ENCODE measurements at regions not wholly inside any gene's neighbourhood (a gene's known extent, or its start where the extent isn't known, plus 50 kb on each side); places are given as distances from the start of the nearest gene placed in this dataset.

- Histone ChIP-seq H3K9me3 (ENCODE audit: control insufficient read depth, insufficient read depth, low read depth, low read length) (no peaks in the 10 kb centered on the region), H3K27ac (ENCODE audit: low read length) (no peak overlapping the region), H3K27me3 (ENCODE audit: control insufficient read depth, insufficient read depth, low read length) (no peaks in the 10 kb centered on the region), H3K4me3 (ENCODE audit: low read depth in 2 of 2, low read length in 2 of 2) (no peak overlapping the region), H3K36me3 (ENCODE audit: control insufficient read depth, insufficient read depth, low read length) (no peaks in the 10 kb centered on the region), H3K4me1 (ENCODE audit: control insufficient read depth, insufficient read depth, low read length) (no peaks in the 10 kb centered on the region)
- BruUV-seq (replicated peaks), result no TSS peak
- intact Hi-C loops (cut with micrococcal nuclease; ENCODE audit: unreplicated experiment) (no loop called here), in situ Hi-C loops (cut with HindIII; ENCODE audit: low pct_unique_long_range_greater_than_20kb, low sequenced_read_pairs) (no loop called here)
- TF ChIP-seq SIN3A (IDR thresholded peaks at IDR 0.05; ENCODE audit: borderline replicate concordance, insufficient read depth, low read depth, low read length), result no peak
- no peak for TF ChIP-seq TCF7L2 (IDR thresholded peaks at IDR 0.05; ENCODE audit: low read depth, low read length)
- TF ChIP-seq, protein P1, sequence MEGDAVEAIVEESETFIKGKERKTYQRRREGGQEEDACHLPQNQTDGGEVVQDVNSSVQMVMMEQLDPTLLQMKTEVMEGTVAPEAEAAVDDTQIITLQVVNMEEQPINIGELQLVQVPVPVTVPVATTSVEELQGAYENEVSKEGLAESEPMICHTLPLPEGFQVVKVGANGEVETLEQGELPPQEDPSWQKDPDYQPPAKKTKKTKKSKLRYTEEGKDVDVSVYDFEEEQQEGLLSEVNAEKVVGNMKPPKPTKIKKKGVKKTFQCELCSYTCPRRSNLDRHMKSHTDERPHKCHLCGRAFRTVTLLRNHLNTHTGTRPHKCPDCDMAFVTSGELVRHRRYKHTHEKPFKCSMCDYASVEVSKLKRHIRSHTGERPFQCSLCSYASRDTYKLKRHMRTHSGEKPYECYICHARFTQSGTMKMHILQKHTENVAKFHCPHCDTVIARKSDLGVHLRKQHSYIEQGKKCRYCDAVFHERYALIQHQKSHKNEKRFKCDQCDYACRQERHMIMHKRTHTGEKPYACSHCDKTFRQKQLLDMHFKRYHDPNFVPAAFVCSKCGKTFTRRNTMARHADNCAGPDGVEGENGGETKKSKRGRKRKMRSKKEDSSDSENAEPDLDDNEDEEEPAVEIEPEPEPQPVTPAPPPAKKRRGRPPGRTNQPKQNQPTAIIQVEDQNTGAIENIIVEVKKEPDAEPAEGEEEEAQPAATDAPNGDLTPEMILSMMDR (IDR thresholded peaks at IDR 0.05), result no peak
- TF ChIP-seq REST (IDR thresholded peaks at IDR 0.05; ENCODE audit: insufficient read depth in 1 of 2, low read depth in 2 of 2, low read length in 1 of 2), result no peak
- TF ChIP-seq POLR2AphosphoS5 (IDR thresholded peaks at IDR 0.05; ENCODE audit: low read depth, low read length), result no peak
- CTCF ChIA-PET, result no interaction called here
- ATAC-seq (no peak), DNase-seq (ENCODE audit: low read depth, low spot score) (no peak)
- POLR2A ChIA-PET, result no interaction called here
Measured at GRCh38 chr1:208855403-208855802, 611.2 kb upstream of the PLXNA2 start.

DNA sequence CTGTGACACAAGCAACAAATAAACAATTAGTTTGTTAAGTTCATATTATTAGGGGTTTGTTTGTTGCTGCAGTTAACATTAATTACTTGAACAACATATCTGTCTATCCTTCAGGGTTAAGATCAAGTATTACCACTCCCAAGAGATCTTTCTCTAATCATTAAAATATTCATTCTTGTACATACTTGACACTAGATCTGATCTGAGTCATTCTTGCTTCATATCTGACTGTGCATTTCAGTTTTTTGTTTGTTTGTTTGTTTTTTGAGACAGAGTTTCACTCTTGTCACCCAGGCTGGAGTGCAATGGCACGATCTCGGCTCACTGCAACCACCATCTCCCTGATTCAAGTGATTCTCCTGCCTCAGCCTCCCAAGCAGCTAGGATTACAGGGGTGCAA, 613.3 kb upstream of the PLXNA2 start:
- Histone ChIP-seq H3K36me3 (ENCODE audit: control insufficient read depth, insufficient read depth, low read length) (no peaks in the 10 kb centered on the region), H3K4me1 (ENCODE audit: control insufficient read depth, insufficient read depth, low read length) (no peaks in the 10 kb centered on the region), H3K9me3 (ENCODE audit: control insufficient read depth, insufficient read depth, low read depth, low read length) (no peaks in the 10 kb centered on the region), H3K27ac (ENCODE audit: low read length) (no peak overlapping the region), H3K27me3 (ENCODE audit: control insufficient read depth, insufficient read depth, low read length) (no peaks in the 10 kb centered on the region), H3K4me3 (ENCODE audit: low read depth in 2 of 2, low read length in 2 of 2) (no peak overlapping the region)
- intact Hi-C loops (cut with micrococcal nuclease; ENCODE audit: unreplicated experiment), result no loop called here
- ChIA-PET CTCF (no interaction called here), POLR2A (no interaction called here)
- ATAC-seq, result no peak
- TF ChIP-seq TCF7L2 (IDR thresholded peaks at IDR 0.05; ENCODE audit: low read depth, low read length), result no peak
- no peak for TF ChIP-seq REST (IDR thresholded peaks at IDR 0.05; ENCODE audit: insufficient read depth in 1 of 2, low read depth in 2 of 2, low read length in 1 of 2)
- TF ChIP-seq POLR2AphosphoS5 (IDR thresholded peaks at IDR 0.05; ENCODE audit: low read depth, low read length), result no peak
- TF ChIP-seq, protein P1 (IDR thresholded peaks at IDR 0.05), result no peak
- no peak for TF ChIP-seq SIN3A (IDR thresholded peaks at IDR 0.05; ENCODE audit: borderline replicate concordance, insufficient read depth, low read depth, low read length)
- no peak for DNase-seq (ENCODE audit: low read depth, low spot score)
- in situ Hi-C loops (cut with HindIII; ENCODE audit: low pct_unique_long_range_greater_than_20kb, low sequenced_read_pairs), result no loop called here
- BruUV-seq (replicated peaks), result no TSS peak
